MM.1S (cell line): ENCODE measurements at regions not wholly inside any gene's neighbourhood (a gene's known extent, or its start where the extent isn't known, plus 50 kb on each side); places are given as distances from the start of the nearest gene placed in this dataset.

ENCODE experiments used
- DNase-seq: peaks from one replicate; pipeline ENCODE4 v3.0.0-alpha.2; 2015
- H2AFZ ChIP-seq: fragments of 300-600 bp; sonication (generic); 2 replicates; pipeline ENCODE4 v1.6.0; 2016; ENCODE audit warnings: antibody characterized with exemption, low read length
- H3F3A ChIP-seq: fragments of 300-600 bp; sonication (generic); 2 replicates; pipeline ENCODE4 v1.6.1; 2016; ENCODE audit warnings: mild to moderate bottlenecking, antibody characterized with exemption, low read length, moderate library complexity, mixed read lengths; ENCODE audit not compliant: insufficient read depth
- H3K27ac ChIP-seq: fragments of 300-600 bp; sonication (generic); 2 replicates; pipeline ENCODE4 v1.5.1; 2016; ENCODE audit warnings: mild to moderate bottlenecking, low read length
- H3K27me3 ChIP-seq: fragments of 300-600 bp; sonication (generic); replicated peaks from 2 replicates; pipeline ENCODE4 v1.6.0; 2016; ENCODE audit warnings: low read length; ENCODE audit not compliant: insufficient read depth
- H3K36me3 ChIP-seq: fragments of 300-600 bp; sonication (generic); replicated peaks from 2 replicates; pipeline ENCODE4 v1.6.1; 2016; ENCODE audit warnings: mild to moderate bottlenecking, low read length, mixed read lengths; ENCODE audit not compliant: insufficient read depth
- H3K4me1 ChIP-seq: fragments of 300-600 bp; sonication (generic); 2 replicates; pipeline ENCODE4 v1.6.1; 2016; ENCODE audit warnings: low read length, mixed read lengths
- H3K4me2 ChIP-seq: fragments of 300-600 bp; sonication (generic); 2 replicates; pipeline ENCODE4 v1.6.0; 2016; ENCODE audit warnings: low read depth, low read length
- H3K4me3 ChIP-seq: fragments of 300-600 bp; sonication (generic); 2 replicates; pipeline ENCODE4 v1.5.1; 2016; ENCODE audit warnings: low read length, mixed read lengths
- H3K79me2 ChIP-seq: fragments of 300-600 bp; sonication (generic); 2 replicates; pipeline ENCODE4 v1.6.1; 2016; ENCODE audit warnings: mixed run types, low read length, mixed read lengths
- H3K9ac ChIP-seq: fragments of 300-600 bp; sonication (generic); 2 replicates; pipeline ENCODE4 v1.6.1; 2016; ENCODE audit warnings: low read length, mixed read lengths
- H3K9me2 ChIP-seq: fragments of 300-600 bp; sonication (generic); replicated peaks from 2 replicates; pipeline ENCODE4 v1.6.1; 2016; ENCODE audit warnings: mild to moderate bottlenecking, low read length, mixed read lengths; ENCODE audit not compliant: insufficient read depth
- H3K9me3 ChIP-seq: fragments of 300-600 bp; sonication (generic); replicated peaks from 2 replicates; pipeline ENCODE4 v1.6.1; 2016; ENCODE audit warnings: mild to moderate bottlenecking, low read length, mixed read lengths; ENCODE audit not compliant: insufficient read depth
- H4K20me1 ChIP-seq: fragments of 300-600 bp; sonication (generic); 2 replicates; pipeline ENCODE4 v1.6.1; 2016; ENCODE audit warnings: mild to moderate bottlenecking, low read length, moderate library complexity, mixed read lengths; ENCODE audit not compliant: insufficient read depth
- CTCF ChIP-seq: fragments of 300-600 bp; sonication (generic); IDR thresholded peaks from 2 replicates; pipeline ENCODE4 v1.5.1; 2016; ENCODE audit warnings: antibody characterized with exemption, low read length, mixed read lengths
- EZH2 ChIP-seq: fragments of 300-600 bp; sonication (generic); optimal IDR thresholded peaks from 2 replicates; pipeline ENCODE3; 2017; ENCODE audit warnings: low read depth, mild to moderate bottlenecking, antibody characterized with exemption, low read length, mixed read lengths
- EZH2phosphoT487 ChIP-seq: fragments of 300-600 bp; sonication (generic); IDR thresholded peaks from 2 replicates; pipeline ENCODE4 v1.6.1; 2018; ENCODE audit warnings: antibody characterized with exemption, low read length

GRCh38 chr6:121879149-121879548, 443.7 kb downstream of the GJA1 start:
- H3K4me3 ChIP-seq: no peak overlapping the region
- no peaks in the 10 kb centered on the region for H3K79me2 ChIP-seq
- H3K9me2 ChIP-seq: no peaks in the 10 kb centered on the region
- H3K27ac ChIP-seq: no peak overlapping the region
- H4K20me1 ChIP-seq: no peaks in the 10 kb centered on the region
- no peak overlapping the region for H2AFZ ChIP-seq
- H3K27me3 ChIP-seq: no peaks in the 10 kb centered on the region
- no peak overlapping the region for H3K4me2 ChIP-seq
- TF ChIP-seq CTCF: no peak
- no peak for TF ChIP-seq EZH2
- no peak for TF ChIP-seq EZH2phosphoT487
- no peaks in the 10 kb centered on the region for H3K36me3 ChIP-seq
- no peak for DNase-seq
- H3K4me1 ChIP-seq: no peaks in the 10 kb centered on the region
- no peaks in the 10 kb centered on the region for H3F3A ChIP-seq
- H3K9ac ChIP-seq: no peak overlapping the region
- no peaks in the 10 kb centered on the region for H3K9me3 ChIP-seq

- Histone ChIP-seq H4K20me1 (no peaks in the 10 kb centered on the region), H3K9me2 (no peaks in the 10 kb centered on the region), H3K36me3 (no peaks in the 10 kb centered on the region), H3K4me2 (no peak overlapping the region), H3K4me1 (no peaks in the 10 kb centered on the region), H3K27me3 (no peaks in the 10 kb centered on the region), H3K4me3 (no peak overlapping the region), H3F3A (no peaks in the 10 kb centered on the region), H3K9ac (no peak overlapping the region), H3K79me2 (no peaks in the 10 kb centered on the region), H3K9me3 (no peaks in the 10 kb centered on the region), H3K27ac (no peak overlapping the region), H2AFZ (no peak overlapping the region)
- TF ChIP-seq EZH2phosphoT487 (no peak), CTCF (no peak), EZH2 (no peak)
- no peak for DNase-seq
Measured at GRCh38 chr6:121880831-121881230, 445.4 kb downstream of the GJA1 start.

- Histone ChIP-seq H3K27ac (no peak overlapping the region), H3K9me2 (no peaks in the 10 kb centered on the region), H2AFZ (no peak overlapping the region), H3F3A (no peaks in the 10 kb centered on the region), H3K9me3 (no peaks in the 10 kb centered on the region), H3K4me1 (no peaks in the 10 kb centered on the region), H4K20me1 (no peaks in the 10 kb centered on the region), H3K36me3 (no peaks in the 10 kb centered on the region), H3K9ac (no peak overlapping the region), H3K4me2 (no peak overlapping the region), H3K4me3 (no peak overlapping the region), H3K79me2 (no peaks in the 10 kb centered on the region), H3K27me3 (no peaks in the 10 kb centered on the region)
- TF ChIP-seq EZH2phosphoT487 (no peak), CTCF (no peak)
- no peak for DNase-seq
Measured at GRCh38 chr6:121881974-121882667, 446.7 kb downstream of the GJA1 start.
